ENCODE measurements at regions not wholly inside any gene's neighbourhood (a gene's known extent, or its start where the extent isn't known, plus 50 kb on each side); places are given as distances from the start of the nearest gene placed in this dataset.
"Not testable (repeated sequence)": the region's sequence is repeated elsewhere in the genome, so short reads cannot be mapped to it uniquely, and the experiment has no call there.

GRCh38 chr13:54077569-54077968 is 1049.0 kb downstream of the OLFM4 start:
- H3K4me3 ChIP-seq (replicated peaks in 1 of 2; ENCODE audit: low read depth in 2 of 2, low read length in 2 of 2): no peak overlapping the region
- no peak for DNase-seq (ENCODE audit: low read depth in 2 of 2)
- TF ChIP-seq, protein P1, sequence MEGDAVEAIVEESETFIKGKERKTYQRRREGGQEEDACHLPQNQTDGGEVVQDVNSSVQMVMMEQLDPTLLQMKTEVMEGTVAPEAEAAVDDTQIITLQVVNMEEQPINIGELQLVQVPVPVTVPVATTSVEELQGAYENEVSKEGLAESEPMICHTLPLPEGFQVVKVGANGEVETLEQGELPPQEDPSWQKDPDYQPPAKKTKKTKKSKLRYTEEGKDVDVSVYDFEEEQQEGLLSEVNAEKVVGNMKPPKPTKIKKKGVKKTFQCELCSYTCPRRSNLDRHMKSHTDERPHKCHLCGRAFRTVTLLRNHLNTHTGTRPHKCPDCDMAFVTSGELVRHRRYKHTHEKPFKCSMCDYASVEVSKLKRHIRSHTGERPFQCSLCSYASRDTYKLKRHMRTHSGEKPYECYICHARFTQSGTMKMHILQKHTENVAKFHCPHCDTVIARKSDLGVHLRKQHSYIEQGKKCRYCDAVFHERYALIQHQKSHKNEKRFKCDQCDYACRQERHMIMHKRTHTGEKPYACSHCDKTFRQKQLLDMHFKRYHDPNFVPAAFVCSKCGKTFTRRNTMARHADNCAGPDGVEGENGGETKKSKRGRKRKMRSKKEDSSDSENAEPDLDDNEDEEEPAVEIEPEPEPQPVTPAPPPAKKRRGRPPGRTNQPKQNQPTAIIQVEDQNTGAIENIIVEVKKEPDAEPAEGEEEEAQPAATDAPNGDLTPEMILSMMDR (IDR thresholded peaks at IDR 0.05; ENCODE audit: low read depth, low read length): no peak

DNA sequence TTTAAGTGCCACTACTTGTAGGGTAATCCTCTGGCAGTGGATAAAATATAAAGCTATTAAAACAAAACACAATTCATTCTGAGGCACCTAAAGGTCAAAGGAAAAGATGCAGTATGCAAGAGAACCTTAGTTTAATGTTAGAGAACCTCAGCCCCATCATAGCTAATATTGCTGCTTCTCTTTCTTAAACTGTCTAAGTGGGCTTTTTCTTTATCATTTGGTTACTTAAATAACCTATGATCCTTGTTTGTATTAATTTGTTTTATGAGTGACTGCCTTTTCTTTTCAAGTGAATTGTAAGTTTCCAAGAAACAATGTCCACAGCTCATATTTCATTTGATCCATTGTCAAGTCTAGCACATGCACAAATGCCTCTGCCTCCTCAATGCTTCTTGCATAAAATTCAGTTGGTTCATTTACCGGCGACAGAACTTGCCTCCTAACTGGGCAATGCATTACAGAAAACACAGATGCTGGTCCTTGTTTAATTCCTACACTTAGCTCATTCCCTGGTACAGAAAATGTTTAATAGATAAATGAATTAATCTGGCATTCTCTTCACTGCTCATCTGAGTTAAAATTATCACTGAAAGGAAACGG is 1049.8 kb downstream of the OLFM4 start:
- TF ChIP-seq, protein P1 (IDR thresholded peaks at IDR 0.05; ENCODE audit: low read depth, low read length): no peak
- no peak overlapping the region for H3K4me3 ChIP-seq (replicated peaks in 1 of 2; ENCODE audit: low read depth in 2 of 2, low read length in 2 of 2)
- DNase-seq (ENCODE audit: low read depth in 2 of 2): no peak

- DNase-seq (ENCODE audit: low read depth in 2 of 2); H3K4me3 ChIP-seq (replicated peaks in 1 of 2; ENCODE audit: low read depth in 2 of 2, low read length in 2 of 2): not testable (repeated sequence)
Measured at GRCh38 chr13:54082309-54082708, 1053.7 kb downstream of the OLFM4 start.

GRCh38 chr13:54091884-54092283 is 1063.3 kb downstream of the OLFM4 start:
- TF ChIP-seq, protein P1 (IDR thresholded peaks at IDR 0.05; ENCODE audit: low read depth, low read length): no peak
- H3K4me3 ChIP-seq (replicated peaks in 1 of 2; ENCODE audit: low read depth in 2 of 2, low read length in 2 of 2): no peak overlapping the region
- no peak for DNase-seq (ENCODE audit: low read depth in 2 of 2)

- DNase-seq (ENCODE audit: low read depth in 2 of 2): no peak
- H3K4me3 ChIP-seq (replicated peaks in 1 of 2; ENCODE audit: low read depth in 2 of 2, low read length in 2 of 2): no peak overlapping the region
- TF ChIP-seq, protein P1 (IDR thresholded peaks at IDR 0.05; ENCODE audit: low read depth, low read length): no peak
Measured at GRCh38 chr13:54092686-54093085, 1064.1 kb downstream of the OLFM4 start.

- no peak overlapping the region for H3K4me3 ChIP-seq (replicated peaks in 1 of 2; ENCODE audit: low read depth in 2 of 2, low read length in 2 of 2)
- no peak for DNase-seq (ENCODE audit: low read depth in 2 of 2)
- TF ChIP-seq, protein P1 (IDR thresholded peaks at IDR 0.05; ENCODE audit: low read depth, low read length): no peak
Measured at GRCh38 chr13:54110597-54110996, 1082.0 kb downstream of the OLFM4 start.

- TF ChIP-seq, protein P1 (IDR thresholded peaks at IDR 0.05; ENCODE audit: low read depth, low read length): no peak
- no peak for DNase-seq (ENCODE audit: low read depth in 2 of 2)
- H3K4me3 ChIP-seq (replicated peaks in 1 of 2; ENCODE audit: low read depth in 2 of 2, low read length in 2 of 2): no peak overlapping the region
Measured at GRCh38 chr13:54124700-54125099, 1096.1 kb downstream of the OLFM4 start.

DNA sequence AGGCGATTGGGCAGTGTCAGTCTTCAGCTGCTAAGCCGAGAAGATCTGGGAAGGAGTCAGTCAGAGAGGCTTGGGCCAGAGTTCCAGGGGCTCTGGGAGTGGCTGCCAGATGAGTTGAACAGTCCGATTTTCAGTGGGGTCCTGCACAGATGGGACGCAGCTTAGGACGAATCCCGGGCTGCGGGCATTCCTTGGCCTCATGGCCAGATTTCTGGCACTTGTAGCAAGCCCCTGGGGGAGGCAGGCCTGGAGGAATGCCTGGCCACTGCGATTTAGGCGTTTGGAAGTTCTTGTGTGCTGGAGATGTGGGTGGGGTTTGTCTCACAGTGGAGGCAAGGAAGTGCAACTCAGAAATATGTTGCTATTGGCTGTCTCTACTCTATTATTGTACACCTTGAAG is 1102.3 kb downstream of the OLFM4 start:
- DNase-seq (ENCODE audit: low read depth in 2 of 2); H3K4me3 ChIP-seq (replicated peaks in 1 of 2; ENCODE audit: low read depth in 2 of 2, low read length in 2 of 2): not testable (repeated sequence)

DNA sequence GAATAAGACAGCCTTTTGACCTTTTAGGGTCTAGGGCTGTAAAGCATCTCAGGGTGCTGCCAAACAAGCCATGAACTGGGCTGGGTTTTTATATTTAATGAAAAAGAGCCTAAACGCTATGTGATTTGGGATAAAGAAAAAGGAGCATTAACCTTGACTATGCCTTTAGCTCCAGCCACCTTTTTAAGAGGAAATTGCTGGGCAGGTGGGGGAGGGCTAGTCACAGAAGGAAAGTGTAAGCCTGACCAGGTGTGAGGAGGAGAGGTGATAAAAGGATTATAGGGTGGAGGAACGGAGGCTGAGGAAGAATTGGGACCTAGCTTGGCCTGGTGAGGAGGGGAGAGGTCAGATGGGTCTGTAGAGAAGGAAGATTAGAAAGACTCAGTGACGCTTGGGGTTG is 1102.8 kb downstream of the OLFM4 start:
- H3K4me3 ChIP-seq (replicated peaks in 1 of 2; ENCODE audit: low read depth in 2 of 2, low read length in 2 of 2); DNase-seq (ENCODE audit: low read depth in 2 of 2): not testable (repeated sequence)

- not testable (repeated sequence) for DNase-seq (ENCODE audit: low read depth in 2 of 2); H3K4me3 ChIP-seq (replicated peaks in 1 of 2; ENCODE audit: low read depth in 2 of 2, low read length in 2 of 2)
Measured at GRCh38 chr13:54132127-54132526, 1103.5 kb downstream of the OLFM4 start.

DNA sequence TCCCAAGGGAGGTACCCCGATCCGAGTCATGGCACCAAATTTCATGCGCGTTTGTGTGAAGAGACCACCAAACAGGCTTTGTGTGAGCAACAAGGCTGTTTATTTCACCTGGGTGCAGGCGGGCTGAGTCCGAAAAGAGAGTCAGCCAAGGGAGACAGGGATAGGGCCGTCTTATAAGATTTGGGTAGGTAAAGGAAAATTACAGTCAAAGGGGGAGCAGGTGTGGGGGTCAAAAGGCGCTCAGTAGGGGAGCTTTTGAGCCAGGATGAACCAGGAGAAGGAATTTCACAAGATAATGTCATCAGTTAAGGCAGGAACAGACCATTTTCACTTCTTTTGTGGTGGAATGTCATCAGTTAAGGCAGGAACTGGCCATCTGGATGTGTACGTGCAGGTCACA is 1104.1 kb downstream of the OLFM4 start:
- not testable (repeated sequence) for H3K4me3 ChIP-seq (replicated peaks in 1 of 2; ENCODE audit: low read depth in 2 of 2, low read length in 2 of 2); DNase-seq (ENCODE audit: low read depth in 2 of 2)

All from cardiac fibroblast (primary cell).